Thoracic aorta (tissue), 2 donors: ENCODE measurements at regions not wholly inside any gene's neighbourhood (a gene's known extent, or its start where the extent isn't known, plus 50 kb on each side); places are given as distances from the start of the nearest gene placed in this dataset.

Experiments
- ATAC-seq: fragments of 150-250 bp; one replicate; pipeline ENCODE4 v1.8.0; 2017; ENCODE audit warnings: low read depth; ENCODE audit not compliant: insufficient number of reproducible peaks, low FRiP score
- DNase-seq: peaks from one replicate; pipeline ENCODE4 v3.0.0-alpha.2; 2020; ENCODE audit warnings: low spot score
- H3K27ac ChIP-seq, 2 donors: fragments of 200-600 bp; sonication (generic); 1 replicate in 1 of 2; 2 replicates in 1 of 2; pipeline ENCODE4 v1.5.1; 2016; ENCODE audit warnings: mild to moderate bottlenecking in 2 of 2, moderate library complexity in 2 of 2
- H3K27me3 ChIP-seq: fragments of 200-600 bp; sonication (generic); replicated peaks from 2 replicates; pipeline ENCODE4 v1.6.0; 2016; ENCODE audit warnings: mild to moderate bottlenecking; ENCODE audit not compliant: insufficient read depth
- H3K36me3 ChIP-seq: fragments of 200-600 bp; sonication (generic); one replicate; pipeline ENCODE4 v1.5.1; 2016
- H3K4me1 ChIP-seq, 2 donors: fragments of 200-600 bp; sonication (generic); 1 replicate in 1 of 2; 2 replicates in 1 of 2; pipeline versions ENCODE4 v1.5.1 to v1.6.0; 2016; ENCODE audit warnings: low read depth in 2 of 2, mild to moderate bottlenecking in 1 of 2; ENCODE audit not compliant: control insufficient read depth in 1 of 2
- H3K4me3 ChIP-seq: fragments of 200-600 bp; sonication (generic); 2 replicates; pipeline ENCODE4 v1.5.1; 2016; ENCODE audit warnings: mild to moderate bottlenecking
- H3K9me3 ChIP-seq: fragments of 200-600 bp; sonication (generic); 2 replicates; pipeline ENCODE4 v1.5.1; 2016
- TF ChIP-seq, protein P1 (sequence below): fragments of 200-600 bp; sonication (generic); IDR thresholded peaks from one replicate; pipeline ENCODE4 v1.5.1; 2019; ENCODE audit warnings: antibody characterized with exemption

DNA sequence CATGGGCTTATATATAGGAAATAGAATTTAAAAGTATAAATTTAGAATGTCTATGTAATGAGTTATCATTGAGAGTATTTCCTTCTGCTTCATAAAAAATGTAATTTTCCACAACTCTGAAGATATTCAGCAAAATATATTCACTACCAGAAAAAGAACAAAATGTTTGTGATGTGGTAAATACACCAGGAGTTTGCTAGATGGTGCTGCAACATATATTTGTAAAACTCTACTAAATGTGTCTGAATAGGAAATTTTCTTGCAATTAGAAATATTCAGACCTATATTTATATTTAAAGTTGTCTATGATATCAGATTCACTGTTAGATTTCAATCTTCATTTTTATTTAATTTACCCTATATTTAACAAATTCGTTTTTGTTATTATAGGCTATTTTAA lies 201.1 kb downstream of the PPP1R3A start:
- ATAC-seq, result no peak

DNA sequence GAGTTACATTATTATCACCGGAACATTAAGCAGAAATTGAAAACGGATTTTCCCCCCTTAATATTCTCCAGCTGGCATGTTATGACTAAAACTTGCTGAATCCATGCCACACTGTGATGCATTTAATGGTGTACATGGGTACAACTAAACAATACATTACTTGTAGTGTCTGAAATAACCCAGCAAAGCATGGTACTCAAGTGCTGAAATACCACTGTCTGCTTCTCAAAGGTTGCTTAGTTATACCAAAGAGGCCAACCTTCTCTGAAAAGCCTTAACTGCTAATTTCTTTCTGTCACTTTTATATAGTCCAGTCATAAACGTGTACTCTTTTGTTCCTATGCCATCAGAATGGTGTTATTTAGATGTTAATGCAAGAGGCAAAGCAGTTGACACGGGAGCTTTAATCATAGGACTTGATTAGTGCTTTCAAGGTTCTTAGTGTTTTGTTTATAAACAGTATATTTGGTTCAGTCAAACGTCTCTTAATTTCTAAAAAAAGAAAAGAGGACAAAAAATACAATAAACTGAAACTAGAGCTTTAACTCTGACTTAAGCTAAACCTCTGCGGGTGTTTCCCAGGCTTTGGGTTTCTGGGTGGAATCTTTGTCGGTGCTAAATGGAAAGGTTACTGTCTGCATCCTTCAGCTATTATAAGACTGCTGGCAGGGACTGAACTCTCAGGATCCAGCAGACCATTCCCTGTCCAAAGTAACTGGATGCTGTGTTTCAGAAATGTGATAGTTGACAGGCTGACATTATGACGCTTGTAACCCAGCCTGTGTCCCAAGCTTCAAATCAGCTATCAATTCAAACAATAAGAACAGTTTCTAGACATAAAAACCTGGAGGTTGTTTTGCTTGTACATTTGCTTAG lies 202.6 kb downstream of the PPP1R3A start:
- ATAC-seq, result no peak
- Histone ChIP-seq H3K36me3 (no peaks in the 10 kb centered on the region), H3K4me1 (peaks cover 6 to 17% of the 10 kb centered on the region in 2 donors), H3K27me3 (no peaks in the 10 kb centered on the region), H3K4me3 (peak overlapping the region; percentile 24), H3K27ac (peak overlapping the region; percentile 10 to 28), H3K9me3 (peaks cover 4% of the 10 kb centered on the region)
- TF ChIP-seq, protein P1, sequence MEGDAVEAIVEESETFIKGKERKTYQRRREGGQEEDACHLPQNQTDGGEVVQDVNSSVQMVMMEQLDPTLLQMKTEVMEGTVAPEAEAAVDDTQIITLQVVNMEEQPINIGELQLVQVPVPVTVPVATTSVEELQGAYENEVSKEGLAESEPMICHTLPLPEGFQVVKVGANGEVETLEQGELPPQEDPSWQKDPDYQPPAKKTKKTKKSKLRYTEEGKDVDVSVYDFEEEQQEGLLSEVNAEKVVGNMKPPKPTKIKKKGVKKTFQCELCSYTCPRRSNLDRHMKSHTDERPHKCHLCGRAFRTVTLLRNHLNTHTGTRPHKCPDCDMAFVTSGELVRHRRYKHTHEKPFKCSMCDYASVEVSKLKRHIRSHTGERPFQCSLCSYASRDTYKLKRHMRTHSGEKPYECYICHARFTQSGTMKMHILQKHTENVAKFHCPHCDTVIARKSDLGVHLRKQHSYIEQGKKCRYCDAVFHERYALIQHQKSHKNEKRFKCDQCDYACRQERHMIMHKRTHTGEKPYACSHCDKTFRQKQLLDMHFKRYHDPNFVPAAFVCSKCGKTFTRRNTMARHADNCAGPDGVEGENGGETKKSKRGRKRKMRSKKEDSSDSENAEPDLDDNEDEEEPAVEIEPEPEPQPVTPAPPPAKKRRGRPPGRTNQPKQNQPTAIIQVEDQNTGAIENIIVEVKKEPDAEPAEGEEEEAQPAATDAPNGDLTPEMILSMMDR, result no peak
- no peak for DNase-seq

More for the DNA sequence above, 201.1 kb downstream of the PPP1R3A start:
- no peaks in the 10 kb centered on the region for H3K9me3 ChIP-seq
- H3K4me3 ChIP-seq, result no peak overlapping the region
- DNase-seq, result no peak
- H3K4me1 ChIP-seq, result peaks cover 6 to 17% of the 10 kb centered on the region in 2 donors
- H3K36me3 ChIP-seq, result no peaks in the 10 kb centered on the region
- H3K27ac ChIP-seq, result no peak overlapping the region
- TF ChIP-seq, protein P1, result no peak
- no peaks in the 10 kb centered on the region for H3K27me3 ChIP-seq

DNA sequence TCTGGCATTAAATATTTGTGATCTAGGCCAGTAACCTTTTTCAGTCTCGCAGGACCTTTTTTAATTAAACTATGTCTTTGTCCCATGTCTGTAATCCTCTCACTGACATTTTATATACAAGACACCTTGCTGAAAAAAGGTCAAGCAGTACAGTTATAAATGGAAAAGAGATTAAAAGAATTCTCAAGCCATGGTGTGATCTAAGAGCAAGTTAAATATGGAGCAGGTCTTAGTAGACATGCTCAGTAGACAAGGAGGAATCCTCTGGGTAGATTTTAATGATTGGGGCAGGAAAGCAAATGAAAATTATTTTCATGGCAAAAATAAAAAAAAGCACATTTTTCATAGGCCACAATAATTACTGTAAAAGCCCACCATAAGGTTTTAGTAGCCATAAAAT lies 203.5 kb downstream of the PPP1R3A start:
- ATAC-seq, result no peak
- H3K27ac ChIP-seq, result no peak overlapping the region
- no peak for DNase-seq
- peaks cover 4% of the 10 kb centered on the region for H3K9me3 ChIP-seq
- peaks cover 6 to 17% of the 10 kb centered on the region in 2 donors for H3K4me1 ChIP-seq
- H3K27me3 ChIP-seq, result no peaks in the 10 kb centered on the region
- TF ChIP-seq, protein P1, result no peak
- no peak overlapping the region for H3K4me3 ChIP-seq
- no peaks in the 10 kb centered on the region for H3K36me3 ChIP-seq

DNA sequence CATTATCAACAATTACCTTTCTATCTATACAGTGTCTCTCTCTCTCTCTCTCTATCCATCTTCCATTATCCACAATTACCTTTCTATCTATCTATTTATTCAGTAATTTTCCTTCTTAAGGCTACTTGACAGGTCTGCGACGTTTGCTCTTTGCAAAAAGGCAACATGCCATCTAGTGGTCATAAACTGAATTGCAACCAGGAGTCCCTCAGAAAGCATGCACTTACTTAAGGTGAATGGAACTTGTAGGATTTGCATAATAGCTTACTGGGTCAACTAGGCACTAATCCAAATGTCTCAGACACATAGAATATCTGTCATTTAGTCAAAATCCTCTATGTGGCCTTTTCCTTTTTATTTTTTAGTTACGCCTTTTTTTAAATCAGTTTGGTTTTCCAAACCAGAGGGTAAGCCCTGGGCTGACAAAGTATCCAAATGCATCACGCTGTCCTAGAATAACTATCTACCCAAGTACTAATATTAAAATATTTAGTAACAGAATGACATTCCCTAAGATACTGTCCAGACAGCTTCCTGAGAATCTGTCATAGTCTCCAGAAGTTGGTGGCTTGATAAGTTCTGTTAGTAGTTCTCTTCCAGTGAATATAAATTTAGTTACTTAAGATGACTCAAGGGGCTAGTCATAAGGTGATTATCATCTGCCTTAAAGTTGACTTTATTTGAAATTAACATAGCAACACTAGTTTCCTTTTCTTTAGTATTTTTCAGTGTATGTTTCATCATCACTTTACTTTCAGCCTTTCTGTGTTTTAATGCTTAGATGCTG lies 208.3 kb downstream of the PPP1R3A start:
- H3K9me3 ChIP-seq, result peaks cover 4% of the 10 kb centered on the region
- TF ChIP-seq, protein P1, result peak; percentile 89
- peak; percentile 61 for ATAC-seq

DNA sequence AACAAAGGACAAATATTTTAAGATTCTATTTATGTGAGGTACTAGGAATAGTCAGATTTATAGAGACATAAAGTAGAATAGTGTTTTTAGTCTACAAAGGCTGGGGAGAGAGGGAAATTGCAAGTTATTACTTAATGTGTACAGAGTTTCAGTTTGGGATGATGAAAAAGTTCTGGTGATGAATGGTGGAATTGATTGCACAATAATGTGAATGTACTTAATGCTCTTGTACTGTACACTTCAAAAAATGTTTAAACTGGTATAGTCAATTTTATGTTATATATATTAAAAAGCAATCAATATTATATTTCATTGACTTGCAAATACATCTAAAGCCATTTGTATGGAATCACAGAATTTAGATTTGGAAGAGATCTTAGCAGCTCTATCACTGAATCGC lies 213.4 kb downstream of the PPP1R3A start:
- TF ChIP-seq, protein P1, result no peak
- Histone ChIP-seq H3K4me1 (no peaks in the 10 kb centered on the region), H3K4me3 (no peak overlapping the region), H3K36me3 (no peaks in the 10 kb centered on the region), H3K9me3 (no peaks in the 10 kb centered on the region), H3K27ac (no peak overlapping the region), H3K27me3 (no peaks in the 10 kb centered on the region)
- DNase-seq (no peak), ATAC-seq (no peak)

More for the DNA sequence above, 208.3 kb downstream of the PPP1R3A start:
- DNase-seq, result no peak
- Histone ChIP-seq H3K4me1 (no peaks in the 10 kb centered on the region), H3K36me3 (no peaks in the 10 kb centered on the region), H3K27me3 (no peaks in the 10 kb centered on the region), H3K27ac (peak overlapping the region in 1 of 2 donors; percentile 37), H3K4me3 (no peak overlapping the region)
